NCI-H774 (cell line): ENCODE measurements at regions not wholly inside any gene's neighbourhood (a gene's known extent, or its start where the extent isn't known, plus 50 kb on each side); places are given as distances from the start of the nearest gene placed in this dataset.
"Not testable (repeated sequence)": the region's sequence is repeated elsewhere in the genome, so short reads cannot be mapped to it uniquely, and the experiment has no call there.

ENCODE experiments used
- DNase-seq: peaks from one replicate; lab custom pipeline; 2025; lab: John Stamatoyannopoulos, UW

DNA sequence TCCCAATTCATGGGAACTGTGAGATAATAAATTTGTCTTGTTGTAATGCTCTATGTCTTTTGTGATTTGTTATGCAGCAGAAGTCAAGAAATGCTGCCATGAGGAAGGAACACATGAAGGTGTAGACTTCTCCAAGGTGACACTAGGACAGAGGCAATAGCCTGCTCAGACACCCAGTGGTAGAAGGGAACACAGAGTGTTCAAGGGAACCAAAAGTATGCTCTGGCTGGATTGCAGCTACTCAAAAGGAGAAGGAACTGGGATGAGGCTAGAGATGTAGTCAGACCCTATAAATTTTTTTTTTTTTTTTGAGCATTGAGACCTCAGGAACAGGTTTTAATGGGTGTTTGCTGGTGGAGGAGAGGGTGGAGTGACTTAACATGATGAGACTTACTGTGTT lies 232.5 kb downstream of the PARP8 start:
- no peak for DNase-seq

DNA sequence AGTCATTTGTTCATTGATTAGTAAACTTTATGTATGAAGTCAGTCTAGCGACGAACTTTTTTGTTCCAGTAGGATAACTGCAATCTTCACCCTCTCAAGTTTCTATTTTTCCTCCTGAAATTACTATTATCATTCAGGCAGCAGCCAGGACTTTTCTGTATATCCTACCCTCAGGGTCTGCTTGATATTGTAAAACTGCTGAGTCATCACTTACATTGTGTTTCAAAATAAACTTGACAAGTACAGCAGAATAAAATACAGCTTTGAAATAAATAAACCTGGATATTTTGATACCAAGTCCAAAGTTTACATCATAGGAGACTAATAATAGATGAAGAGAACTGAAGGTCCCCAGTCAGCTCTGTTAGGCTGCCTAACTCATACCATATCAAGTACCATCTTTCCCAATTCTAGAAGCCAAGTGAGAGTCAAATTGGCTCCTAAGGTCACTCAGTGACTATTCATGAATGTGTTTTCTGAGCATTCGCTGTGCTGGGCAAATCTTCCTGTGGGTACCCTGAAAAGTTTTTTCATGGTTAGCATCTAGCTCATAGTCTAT lies 234.6 kb downstream of the PARP8 start:
- no peak for DNase-seq

DNA sequence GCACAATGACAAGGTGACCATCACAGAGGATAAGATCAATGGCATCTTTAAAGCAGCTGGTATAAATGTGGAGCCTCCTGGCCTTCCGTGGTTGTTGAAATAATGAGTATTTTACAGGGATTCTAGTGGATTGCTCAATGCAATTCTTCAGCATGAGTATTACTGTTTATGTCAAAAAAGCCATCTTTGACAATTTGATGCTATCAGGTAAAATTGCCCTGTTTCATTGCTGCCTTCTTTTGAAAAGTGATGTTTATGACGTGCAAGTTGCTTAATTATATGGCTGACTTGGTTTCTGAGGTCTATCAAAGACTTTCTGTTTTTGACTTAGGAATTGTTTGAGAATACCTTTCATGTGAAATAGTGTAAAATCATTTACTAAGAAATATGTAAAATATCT lies 237.2 kb downstream of the PARP8 start:
- DNase-seq = no peak

DNA sequence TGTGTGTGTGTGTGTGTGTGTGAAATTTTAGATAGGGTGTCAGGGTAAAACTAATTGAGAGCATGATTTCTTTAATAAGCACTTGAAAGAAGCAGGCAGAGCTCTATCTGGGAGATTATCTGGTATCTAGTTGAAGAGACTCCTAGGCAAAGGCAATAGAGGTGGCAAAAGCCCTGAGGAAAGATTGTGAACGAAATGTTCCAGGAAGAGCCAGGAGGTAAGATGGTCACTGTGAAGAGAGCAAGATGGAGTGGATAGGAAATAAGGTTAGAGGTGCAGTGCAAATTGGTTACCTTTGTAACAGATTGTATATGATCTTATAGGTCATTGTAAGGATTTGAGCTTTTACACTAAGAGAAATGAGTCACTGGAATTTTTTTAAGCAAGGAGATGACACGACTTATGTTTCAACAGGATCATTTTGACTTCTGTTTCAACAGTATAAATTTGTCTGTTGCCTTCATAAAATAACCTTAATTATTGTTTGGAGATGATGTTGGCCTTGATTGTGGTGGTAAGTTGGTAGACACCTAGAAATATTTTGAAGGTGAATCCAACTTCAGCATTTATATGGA lies 239.6 kb downstream of the PARP8 start:
- DNase-seq = no peak

DNA sequence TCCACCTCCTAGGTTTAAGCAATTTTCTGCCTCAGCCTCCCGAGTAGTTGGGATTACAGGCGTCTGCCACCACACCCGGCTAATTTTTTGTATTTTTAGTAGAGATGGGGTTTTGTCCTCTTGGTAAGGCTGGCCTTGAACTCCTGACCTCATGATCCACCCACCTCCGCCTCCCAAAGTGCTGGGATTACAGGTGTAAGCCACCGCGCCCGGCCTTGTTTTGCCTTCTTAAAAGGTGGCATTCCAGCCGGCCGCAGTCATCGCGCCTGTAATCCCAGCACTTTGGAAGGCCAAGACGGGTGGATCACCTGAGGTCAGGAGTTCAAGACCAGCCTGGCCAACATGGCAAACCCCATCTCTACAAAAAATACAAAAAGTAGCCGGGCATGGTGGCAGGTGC lies 253.7 kb downstream of the PARP8 start:
- DNase-seq = not testable (repeated sequence)

DNA sequence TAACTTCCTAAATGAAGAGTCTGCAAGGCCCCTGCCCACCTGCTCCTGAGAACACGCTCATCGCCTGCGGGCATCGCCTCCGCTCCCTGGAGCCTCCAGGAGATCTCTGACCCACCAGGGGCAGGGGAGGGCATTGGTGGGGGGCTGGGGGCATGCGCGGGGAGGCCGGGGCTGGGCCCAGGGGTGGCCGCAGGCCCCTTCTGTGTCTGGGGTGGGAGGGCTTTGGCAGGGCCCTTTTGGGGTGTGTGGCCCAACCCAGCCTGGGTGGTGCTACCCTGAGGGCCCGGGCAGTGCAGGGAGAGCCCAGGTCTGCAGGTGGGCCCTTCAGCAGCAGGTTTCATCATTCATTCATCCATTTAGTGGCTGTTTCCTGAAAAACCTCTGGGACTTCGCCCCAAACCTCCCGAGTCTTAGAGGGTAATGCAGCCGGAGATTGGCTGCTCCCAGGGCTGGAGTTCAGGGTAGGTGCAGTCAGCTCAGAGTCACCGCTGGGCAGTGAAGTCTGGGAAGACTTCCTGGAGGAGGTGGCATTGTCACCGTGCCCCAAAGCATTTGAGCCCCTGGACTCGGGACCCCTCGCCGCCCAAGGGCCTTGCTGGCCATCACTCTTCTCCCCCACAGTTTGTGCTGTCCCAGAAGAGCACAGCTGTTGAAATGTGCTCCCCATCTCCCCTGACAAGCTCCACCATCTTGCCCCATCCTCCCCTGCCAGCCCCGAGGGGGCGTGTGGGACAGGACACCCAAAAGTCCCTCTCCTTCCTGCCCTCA lies 255.1 kb downstream of the PARP8 start:
- DNase-seq = no peak

DNA sequence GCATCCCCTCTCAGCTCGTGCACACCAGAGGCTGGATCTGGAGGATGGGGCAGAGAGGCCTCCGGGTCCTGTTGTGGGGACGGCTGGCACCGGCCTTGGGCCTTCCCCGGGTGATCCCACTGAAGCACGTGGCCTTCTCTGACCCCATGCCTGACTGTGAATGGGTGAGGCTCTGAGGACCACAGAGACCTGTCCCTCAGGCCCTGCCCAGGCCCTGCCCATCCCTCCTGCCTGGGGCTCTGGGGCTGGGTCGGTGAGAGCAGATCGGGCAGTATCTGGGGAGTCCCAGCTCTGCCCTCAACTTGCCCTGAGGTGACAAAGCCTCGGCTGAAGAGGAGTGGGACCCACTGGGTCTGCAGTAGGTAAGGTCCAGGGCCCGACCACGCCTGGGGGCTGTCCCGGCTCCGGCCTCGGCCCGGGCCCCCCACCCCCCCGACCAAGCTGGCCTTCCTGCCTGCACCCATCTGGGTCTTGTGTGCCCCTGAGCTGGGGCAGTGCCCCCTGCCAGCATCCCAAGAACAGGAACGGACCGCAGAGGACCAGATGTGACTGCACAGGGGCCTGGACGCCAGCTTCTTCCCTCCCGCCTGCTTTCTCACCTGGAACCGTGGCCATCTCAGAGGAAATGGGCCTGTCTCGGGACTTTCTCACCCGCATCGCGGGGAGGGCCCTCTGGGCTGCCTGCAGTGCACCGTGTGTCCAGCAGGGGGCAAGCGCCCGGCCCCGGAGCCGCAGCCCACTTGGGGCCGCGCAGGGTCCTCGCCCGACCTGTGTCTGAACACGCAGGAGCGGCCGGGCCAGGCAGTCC lies 255.9 kb downstream of the PARP8 start:
- not testable (repeated sequence) for DNase-seq

DNA sequence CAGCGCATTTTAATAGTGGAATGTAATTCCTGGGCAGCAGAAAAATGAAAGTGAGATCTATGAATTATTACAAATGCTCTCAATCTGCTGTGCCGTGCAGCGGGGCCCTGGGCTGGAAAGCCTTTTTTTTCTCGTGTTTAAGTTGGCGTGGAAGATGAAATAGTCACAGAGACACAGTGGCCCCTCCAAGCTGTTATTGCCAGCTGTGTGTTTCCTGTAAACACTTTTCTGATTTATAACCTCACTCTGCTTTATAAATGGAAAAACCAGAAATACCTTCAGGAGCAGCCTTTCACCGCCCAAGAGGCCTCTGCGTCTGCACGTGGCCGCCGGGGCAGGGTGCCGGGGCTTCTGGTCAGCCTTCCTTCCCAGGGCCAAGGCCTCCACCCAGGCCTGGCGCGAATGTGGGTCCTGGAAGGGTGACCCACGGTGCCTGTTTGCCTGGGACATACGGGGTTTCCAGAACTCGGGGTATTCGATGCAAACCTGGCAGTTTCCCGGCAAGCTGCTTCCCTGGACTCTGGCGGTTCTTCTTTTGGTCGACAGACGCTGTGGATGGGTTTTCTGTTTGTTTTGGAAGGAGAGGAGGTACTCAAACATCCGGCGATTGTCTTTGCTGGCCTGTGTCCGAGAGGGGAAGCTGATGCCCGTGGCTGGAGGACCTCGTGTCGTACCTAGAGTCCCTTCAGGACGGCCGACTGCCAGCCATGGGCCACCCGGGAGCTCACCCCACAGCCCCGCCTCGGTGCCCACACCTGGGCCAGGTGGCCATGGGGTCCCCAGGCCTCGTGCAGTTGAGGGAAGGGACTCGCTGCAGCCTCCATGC lies 256.7 kb downstream of the PARP8 start:
- no peak for DNase-seq

DNA sequence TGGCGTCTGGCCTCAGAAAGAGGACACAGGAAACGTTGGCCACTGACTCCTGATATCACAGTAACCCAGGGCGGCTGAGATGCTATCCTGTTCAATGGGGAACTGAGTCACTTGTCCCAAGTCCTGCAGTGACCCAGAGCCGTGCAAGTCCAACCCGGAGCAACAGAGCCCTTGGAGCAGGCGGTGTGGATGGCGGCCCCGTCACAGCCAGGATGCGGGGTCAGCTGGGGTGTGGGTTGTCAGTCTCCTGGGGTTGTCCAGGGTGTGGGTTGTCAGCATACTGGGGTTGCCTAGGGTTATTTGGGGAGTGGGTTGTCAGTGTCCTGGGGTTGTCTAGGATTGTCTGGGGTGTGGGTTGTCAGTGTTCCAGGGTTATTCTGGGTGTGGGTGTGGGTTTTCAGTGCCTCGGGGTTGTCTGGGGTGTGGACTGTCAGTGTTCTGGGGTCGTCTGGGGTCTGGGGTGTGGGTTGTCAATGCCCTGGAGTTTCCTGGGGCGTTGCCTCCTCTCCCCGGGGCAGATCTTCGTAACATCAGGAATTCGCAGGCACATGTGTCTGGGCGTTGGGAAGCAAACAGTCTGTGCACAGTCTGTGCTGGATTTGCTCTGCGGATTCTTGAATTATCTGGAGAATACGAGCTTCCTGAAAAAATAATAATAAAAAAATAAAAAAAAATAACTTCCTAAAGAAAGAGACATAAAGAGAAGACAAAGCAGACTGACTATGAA lies 257.5 kb downstream of the PARP8 start:
- no peak for DNase-seq

DNA sequence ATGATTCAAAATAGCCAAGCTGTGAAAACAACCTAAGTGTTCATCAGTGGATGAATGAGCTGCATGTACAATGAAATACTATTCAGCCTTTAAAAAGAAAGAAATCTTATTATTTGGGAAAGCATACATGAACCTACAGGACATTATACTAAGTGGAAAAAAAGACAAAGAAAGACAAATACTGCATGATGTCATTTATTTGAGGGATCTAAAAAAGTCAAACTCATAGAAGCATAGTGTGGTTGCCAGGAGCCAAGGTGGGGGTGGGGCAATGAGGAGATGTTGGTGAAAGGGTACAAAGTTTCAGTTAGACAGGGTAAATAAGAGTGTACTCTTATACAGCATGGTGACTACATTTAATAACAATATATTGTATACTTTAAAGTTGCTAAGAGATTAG lies 261.5 kb downstream of the PARP8 start:
- peak; percentile 24 for DNase-seq

DNA sequence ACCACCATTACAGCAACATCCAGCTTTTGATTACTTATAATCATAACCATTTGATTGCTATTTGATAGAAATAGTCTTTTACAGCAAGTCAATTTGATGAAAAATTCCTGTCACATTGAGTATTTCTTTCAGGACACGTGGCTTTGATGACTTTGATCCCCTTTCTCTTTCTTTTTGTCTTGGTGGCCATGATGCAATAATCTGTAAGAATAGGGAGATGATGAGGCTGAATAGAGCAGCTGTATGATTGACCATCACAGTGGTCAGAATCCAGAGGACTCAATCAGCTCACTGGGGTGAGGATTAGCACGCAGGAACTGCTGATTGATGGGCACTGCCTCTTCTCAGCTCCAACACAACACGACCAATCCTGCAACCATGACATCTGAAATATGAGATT lies 262.7 kb downstream of the PARP8 start:
- DNase-seq = no peak

DNA sequence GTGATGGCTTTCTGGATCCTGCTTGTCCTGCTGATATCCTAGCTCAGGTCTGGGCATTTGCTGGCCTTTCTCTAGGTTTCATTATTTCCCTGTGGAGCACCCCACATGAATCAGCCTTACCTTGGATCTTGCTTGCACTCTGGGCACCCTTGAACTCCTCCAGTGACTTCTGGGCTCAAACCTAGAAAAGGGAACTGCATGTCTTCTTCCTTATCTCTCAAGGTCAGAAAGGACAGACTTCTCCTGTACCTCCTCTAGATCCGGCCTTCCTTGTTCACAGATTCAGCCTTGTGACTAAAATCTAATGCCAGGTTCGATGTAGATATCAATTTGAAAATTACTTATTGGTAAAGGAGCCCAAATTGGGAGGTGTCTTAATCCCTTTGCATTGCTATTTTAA lies 267.9 kb downstream of the PARP8 start:
- DNase-seq = no peak

DNA sequence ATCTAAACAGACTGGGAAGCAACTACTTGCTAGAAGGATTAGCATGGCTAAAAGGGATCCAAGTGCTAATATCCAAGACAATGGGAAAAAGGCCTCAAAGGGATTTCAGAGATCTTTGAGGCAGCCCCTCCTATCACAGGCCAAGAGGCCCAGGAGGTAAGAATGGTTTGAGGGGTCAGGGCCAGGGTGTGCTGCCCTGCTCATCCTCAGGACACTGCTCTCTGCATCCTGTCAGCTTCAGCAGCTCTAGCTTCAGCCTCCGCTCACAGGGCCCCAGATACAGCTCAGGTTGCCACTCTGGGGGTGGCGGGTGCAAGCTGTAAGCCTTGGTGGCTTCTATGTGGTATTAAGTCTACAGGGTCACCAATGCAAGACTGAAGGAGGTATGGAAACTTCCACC lies 278.7 kb downstream of the PARP8 start:
- DNase-seq = no peak

DNA sequence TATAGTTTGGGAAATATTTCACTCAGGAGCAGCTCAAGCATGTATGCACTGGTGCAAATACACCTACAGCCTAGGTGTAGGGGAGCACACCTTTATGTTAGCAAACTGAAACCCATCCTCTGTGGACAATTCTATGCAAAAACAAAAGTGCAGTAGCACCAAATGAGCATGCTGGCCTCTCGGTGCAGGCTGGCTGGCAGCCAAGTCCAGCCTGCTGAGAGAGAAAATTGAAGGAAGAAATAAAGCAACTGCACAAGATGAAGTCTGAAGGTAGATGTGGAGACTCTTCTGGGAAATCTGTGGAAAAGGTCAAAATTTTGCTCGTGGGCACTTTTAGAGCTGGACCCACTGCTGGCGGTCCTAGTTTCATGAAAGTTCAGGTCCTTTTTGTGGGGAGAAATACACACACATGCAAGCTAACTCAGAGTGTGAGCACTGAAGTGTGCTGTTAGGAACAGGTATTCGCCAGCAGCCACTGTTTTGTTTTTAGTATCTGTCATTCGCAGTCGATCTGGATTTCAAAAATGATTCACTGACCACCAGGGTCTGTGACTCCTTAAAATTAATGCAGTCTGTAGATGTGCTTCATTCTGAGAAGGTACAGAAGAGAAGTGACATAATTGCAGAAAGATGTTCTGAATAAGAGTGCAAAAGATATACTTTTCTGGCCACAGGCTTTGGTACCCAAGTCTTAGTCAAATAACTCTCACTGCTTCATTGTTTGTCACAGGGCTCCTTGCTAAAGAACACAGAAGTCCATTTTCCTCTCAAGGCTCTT lies 281.7 kb downstream of the PARP8 start:
- DNase-seq = peak; percentile 17

DNA sequence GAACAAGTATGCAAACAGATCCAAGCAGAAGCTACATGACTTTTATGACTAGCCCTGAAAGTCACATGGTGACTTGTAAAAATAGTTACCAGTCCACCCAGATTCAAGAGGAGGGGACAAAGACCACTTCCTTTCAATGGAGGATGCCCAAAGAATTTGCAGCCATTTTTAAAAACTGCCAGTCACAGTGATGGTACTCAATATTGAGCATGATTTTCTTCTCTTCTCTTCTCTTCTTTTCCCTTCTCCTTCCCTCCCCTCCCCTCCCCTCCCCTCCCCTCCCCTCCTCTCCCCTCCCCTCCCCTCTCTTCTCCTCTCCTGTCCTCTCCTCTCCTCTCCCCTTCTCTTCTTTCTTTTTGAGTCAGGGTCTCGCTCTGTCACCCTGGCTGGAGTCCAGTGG lies 286.9 kb downstream of the PARP8 start:
- no peak for DNase-seq

DNA sequence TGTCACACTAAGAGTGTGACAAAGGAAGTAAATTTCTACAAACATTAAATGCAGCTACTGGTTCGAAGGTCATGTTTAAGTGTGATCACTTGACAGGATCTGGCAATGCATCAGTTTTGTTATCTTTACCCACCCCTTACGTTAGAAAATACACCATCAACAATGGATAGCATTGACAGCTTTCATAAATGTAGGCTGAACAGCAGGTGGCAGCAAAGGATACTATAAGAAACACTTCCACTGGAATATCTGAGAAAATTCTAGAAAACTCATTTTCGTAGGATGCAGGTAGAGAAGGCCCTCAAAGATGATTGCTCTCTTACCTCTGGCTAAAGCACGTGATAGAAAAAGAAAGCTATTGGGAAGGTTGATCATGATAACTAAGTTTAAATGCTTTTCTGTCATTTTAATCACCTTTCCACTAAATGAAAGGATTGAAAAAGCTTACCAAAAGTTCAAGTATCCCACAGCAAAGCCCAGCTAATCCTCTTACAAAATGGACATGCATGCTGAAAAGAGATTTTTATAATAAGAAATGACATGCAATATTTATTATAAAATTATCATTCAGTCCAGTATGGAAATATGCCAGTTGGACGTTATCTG lies 292.5 kb downstream of the PARP8 start:
- DNase-seq = peak; percentile 18

DNA sequence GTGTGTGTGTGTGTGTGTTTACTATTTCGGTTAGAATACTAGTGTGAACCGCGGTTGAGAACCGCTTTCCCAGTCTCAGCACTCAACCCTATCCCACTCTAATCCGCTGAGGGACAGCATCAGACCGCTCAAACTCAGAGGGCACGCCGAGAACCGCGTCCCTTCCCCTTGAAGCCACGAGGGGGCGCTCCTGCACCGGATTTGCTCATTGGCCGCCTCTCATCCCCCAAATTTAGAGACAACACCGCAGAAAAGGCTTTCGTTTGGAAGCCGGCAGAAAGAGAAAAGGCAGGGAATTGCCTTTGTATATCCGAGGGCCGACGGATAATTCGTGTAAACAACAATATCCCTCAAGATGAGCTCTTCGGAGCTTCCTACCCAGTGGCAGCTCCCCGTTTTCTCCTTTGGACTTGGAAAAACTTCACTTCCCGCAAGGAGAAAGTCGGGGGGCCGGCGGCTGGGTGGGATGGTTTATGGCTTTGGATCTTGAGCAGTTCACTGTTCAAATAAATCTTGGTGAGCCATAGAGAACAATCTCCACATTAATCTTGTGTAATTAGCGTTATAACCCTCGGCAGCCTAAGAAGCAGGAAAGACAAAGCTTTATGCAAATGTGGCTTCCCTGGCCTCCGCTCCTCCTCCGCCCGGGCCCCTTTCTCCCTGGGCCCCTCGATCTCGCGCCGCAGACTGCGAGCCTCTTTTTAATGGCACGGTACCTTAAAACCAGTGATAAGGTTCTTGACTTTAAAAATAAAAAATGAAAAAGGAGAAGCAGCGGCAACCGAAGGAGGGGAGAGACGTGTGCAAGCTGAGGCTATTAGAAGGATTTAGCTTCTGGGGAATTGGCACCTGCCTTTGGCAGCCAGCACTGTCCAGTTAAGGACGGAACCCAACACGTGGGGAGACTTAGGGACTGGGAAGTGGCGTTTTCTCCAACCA lies 296.8 kb downstream of the PARP8 start:
- DNase-seq = peak; percentile 76

DNA sequence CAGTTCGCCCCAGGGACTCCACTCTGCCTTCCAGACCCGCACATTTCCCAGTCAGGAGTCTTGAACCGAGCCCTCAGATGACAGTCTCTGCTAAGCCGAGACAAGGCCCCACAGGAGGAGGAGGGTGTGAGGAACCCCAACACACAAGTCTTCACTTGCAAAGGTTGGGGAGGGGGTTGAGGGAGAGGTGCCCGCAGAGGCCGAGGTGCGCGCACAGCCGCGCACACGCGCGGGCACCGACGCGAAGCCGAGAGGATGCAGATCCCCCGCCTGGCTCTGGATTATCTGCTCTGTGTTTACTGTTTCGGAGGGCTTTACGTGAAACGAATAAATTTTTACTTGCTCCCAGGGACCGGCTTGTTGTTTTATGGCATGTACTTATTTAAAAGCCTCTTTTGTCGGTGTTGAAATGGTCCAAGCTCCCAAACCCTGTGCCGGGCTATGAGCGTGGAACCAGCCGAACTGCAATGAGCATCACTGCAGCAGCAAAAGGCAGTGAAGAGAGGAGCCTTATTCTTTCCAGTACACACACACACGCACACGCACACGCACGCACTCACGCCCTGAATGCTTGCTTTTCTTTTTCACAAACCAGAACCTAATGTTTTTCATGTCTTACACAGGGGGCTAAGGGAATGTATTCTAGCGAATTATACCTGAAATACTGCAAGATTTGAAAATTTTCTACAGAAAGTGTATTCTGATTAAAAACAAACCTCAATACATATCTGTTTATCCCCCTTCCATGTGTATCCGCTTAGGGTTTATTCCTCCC lies 297.7 kb downstream of the PARP8 start:
- no peak for DNase-seq
